Neural crest cell (in vitro differentiated cells): ENCODE measurements at regions not wholly inside any gene's neighbourhood (a gene's known extent, or its start where the extent isn't known, plus 50 kb on each side); places are given as distances from the start of the nearest gene placed in this dataset.
"Not testable (repeated sequence)": the region's sequence is repeated elsewhere in the genome, so short reads cannot be mapped to it uniquely, and the experiment has no call there.

Source experiments
- DNase-seq: peaks from one replicate; pipeline ENCODE4 v3.0.0; 2021; ENCODE audit warnings: low read depth, mixed read lengths, low spot score
- H3K27ac Mint-ChIP-seq: one replicate; pipeline ENCODE4 v1.8.0; 2021; ENCODE audit warnings: mild to moderate bottlenecking, mixed read lengths; ENCODE audit not compliant: unreplicated experiment
- H3K27me3 Mint-ChIP-seq: 2 replicates; pipeline ENCODE4 v1.8.0; 2021; ENCODE audit warnings: low read depth, mild to moderate bottlenecking, mixed read lengths
- H3K36me3 Mint-ChIP-seq: 2 replicates; pipeline ENCODE4 v1.8.0; 2021; ENCODE audit warnings: low read depth, mild to moderate bottlenecking, mixed read lengths
- H3K4me1 Mint-ChIP-seq: 2 replicates; pipeline ENCODE4 v1.8.0; 2021; ENCODE audit warnings: mixed read lengths
- H3K4me3 Mint-ChIP-seq: one replicate; pipeline ENCODE4 v1.8.0; 2021; ENCODE audit warnings: mild to moderate bottlenecking, mixed read lengths
- H3K9me3 Mint-ChIP-seq: 2 replicates; pipeline ENCODE4 v1.8.0; 2021; ENCODE audit warnings: mixed read lengths
- TF ChIP-seq, protein P1 (sequence below): fragments of 200-600 bp; sonication (generic); conservative IDR thresholded peaks from 2 replicates; pipeline ENCODE4 v1.5.0; 2021; ENCODE audit warnings: antibody characterized with exemption, mild to moderate bottlenecking

DNA sequence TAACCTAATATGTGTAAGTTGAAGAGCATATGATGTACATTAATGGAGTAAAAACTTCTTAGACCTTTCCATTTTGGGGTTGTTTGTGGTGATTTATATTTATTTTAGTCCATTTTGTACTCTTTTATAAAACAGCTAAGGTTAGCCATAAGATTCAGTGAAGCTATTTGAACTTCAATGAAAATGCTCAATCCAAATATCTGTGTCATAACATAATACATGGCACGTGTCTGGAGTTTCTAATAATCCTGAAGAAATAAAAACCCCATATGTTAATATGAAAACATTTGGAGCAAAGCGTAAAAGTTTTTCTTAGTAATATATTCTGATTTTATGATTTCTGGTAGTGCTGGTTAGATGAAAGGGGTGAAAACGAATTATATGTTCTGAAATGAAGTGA, 1729.7 kb downstream of the PCDH9 start:
- TF ChIP-seq, protein P1, sequence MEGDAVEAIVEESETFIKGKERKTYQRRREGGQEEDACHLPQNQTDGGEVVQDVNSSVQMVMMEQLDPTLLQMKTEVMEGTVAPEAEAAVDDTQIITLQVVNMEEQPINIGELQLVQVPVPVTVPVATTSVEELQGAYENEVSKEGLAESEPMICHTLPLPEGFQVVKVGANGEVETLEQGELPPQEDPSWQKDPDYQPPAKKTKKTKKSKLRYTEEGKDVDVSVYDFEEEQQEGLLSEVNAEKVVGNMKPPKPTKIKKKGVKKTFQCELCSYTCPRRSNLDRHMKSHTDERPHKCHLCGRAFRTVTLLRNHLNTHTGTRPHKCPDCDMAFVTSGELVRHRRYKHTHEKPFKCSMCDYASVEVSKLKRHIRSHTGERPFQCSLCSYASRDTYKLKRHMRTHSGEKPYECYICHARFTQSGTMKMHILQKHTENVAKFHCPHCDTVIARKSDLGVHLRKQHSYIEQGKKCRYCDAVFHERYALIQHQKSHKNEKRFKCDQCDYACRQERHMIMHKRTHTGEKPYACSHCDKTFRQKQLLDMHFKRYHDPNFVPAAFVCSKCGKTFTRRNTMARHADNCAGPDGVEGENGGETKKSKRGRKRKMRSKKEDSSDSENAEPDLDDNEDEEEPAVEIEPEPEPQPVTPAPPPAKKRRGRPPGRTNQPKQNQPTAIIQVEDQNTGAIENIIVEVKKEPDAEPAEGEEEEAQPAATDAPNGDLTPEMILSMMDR: no peak
- DNase-seq: no peak
- H3K27ac Mint-ChIP-seq: no peak overlapping the region
- no peaks in the 10 kb centered on the region for H3K9me3 Mint-ChIP-seq
- no peak overlapping the region for H3K4me3 Mint-ChIP-seq
- no peaks in the 10 kb centered on the region for H3K4me1 Mint-ChIP-seq
- no peaks in the 10 kb centered on the region for H3K27me3 Mint-ChIP-seq
- H3K36me3 Mint-ChIP-seq: no peaks in the 10 kb centered on the region

DNA sequence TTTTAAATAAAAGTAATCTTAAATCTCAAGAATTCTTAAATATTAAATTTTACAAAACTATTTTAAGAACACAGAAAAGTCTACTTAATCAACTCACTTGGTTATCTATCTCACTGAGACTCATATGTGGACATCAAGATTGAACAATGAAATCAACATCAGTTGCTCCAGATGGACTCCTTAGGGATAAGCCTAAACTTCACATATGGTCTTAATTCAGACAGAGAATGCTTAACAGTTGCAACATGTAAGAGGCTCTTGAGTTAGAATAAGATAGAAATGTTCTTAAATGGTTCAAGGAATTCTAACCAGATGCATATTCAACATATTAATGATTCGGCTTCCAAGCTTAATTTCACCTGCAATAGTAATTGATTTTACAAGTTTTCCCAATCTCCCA, 1730.9 kb downstream of the PCDH9 start:
- TF ChIP-seq, protein P1: no peak
- no peaks in the 10 kb centered on the region for H3K4me1 Mint-ChIP-seq
- no peaks in the 10 kb centered on the region for H3K27me3 Mint-ChIP-seq
- no peak overlapping the region for H3K27ac Mint-ChIP-seq
- DNase-seq: no peak
- H3K4me3 Mint-ChIP-seq: no peak overlapping the region
- H3K36me3 Mint-ChIP-seq: no peaks in the 10 kb centered on the region
- H3K9me3 Mint-ChIP-seq: no peaks in the 10 kb centered on the region

DNA sequence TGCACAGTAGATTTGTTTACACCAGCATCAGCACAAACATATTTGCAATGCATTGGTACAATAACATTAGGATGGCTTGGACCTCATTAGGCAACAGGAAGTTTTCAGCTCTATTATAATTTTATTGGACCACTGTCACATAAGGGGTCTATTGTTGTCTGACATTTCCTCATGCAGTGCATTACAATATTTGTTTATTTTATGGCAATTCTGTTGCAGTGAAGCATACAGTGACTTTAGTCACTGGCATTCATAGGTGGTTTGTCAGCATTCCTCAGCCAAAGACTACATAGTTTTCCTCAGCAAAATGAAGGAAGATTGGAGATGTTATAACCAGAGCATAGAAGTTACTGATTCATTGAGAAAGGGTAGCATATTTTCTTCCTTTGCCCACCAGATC, 1732.9 kb downstream of the PCDH9 start:
- TF ChIP-seq, protein P1: no peak
- Mint-ChIP-seq H3K27me3 (no peaks in the 10 kb centered on the region), H3K4me3 (no peak overlapping the region), H3K36me3 (no peaks in the 10 kb centered on the region), H3K4me1 (no peaks in the 10 kb centered on the region), H3K9me3 (no peaks in the 10 kb centered on the region), H3K27ac (no peak overlapping the region)
- no peak for DNase-seq

DNA sequence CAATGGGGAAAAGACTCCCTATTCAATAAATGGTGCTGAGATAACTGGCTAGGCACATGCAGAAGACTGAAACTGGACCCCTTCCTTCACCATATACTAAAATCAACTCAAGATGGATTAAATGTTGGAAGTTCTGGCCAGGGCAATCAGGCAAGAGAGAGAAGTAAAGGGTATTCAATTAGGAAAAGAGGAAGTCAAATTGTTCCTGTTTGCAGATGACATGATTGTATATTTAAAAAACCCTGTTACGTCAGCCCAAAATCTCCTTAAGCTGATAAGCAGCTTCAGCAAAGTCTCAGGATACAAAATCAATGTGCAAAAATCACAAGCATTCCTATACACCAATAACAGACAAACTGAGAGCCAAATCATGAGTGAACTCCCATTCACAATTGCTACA, 1739.4 kb downstream of the PCDH9 start:
- H3K4me3 Mint-ChIP-seq, H3K27me3 Mint-ChIP-seq, H3K36me3 Mint-ChIP-seq, DNase-seq, H3K27ac Mint-ChIP-seq, H3K4me1 Mint-ChIP-seq, H3K9me3 Mint-ChIP-seq: not testable (repeated sequence)

DNA sequence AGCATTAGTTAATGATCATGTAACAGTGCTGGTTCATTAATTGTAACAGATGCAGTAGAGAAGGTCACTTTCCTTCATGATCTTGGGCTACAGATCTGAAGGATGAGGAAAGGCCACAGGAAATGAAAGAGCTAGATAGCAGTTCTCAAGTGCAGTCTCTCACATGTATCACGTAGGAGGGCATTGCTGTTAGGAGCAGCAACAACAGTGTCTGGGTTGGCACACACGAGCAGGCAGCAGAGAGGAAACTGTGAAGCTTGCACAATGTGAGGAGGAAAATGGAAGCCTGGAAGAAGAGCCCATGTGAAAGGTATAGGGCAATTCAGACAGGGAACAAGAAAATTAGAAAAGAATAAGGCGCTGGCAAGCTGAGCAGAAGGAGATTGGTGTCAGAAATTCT, 1741.5 kb downstream of the PCDH9 start:
- TF ChIP-seq, protein P1: no peak
- no peak overlapping the region for H3K4me3 Mint-ChIP-seq
- H3K36me3 Mint-ChIP-seq: no peaks in the 10 kb centered on the region
- no peak for DNase-seq
- peaks cover 5% of the 10 kb centered on the region for H3K9me3 Mint-ChIP-seq
- H3K27ac Mint-ChIP-seq: no peak overlapping the region
- no peaks in the 10 kb centered on the region for H3K4me1 Mint-ChIP-seq
- no peaks in the 10 kb centered on the region for H3K27me3 Mint-ChIP-seq

DNA sequence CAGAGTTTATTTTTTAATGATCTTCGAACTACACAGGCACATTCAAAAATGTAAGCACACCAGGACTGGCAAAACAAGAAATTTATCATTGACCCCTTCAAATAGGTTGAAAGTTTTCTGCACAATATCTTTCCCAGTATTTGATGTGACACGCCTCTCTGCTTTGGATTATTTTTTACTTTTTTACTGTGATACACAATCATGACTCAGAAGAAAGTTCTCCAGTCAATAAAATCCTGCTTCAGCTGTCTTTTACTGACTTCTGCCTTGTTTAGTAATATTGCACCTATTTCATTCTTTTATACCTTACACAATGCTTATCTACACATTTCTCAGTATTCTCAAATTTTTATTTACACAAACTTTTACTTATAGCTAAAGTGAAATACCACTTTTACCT, 1750.4 kb downstream of the PCDH9 start:
- Mint-ChIP-seq H3K4me1 (no peaks in the 10 kb centered on the region), H3K9me3 (peaks cover 10% of the 10 kb centered on the region), H3K4me3 (no peak overlapping the region), H3K27me3 (no peaks in the 10 kb centered on the region), H3K36me3 (no peaks in the 10 kb centered on the region), H3K27ac (no peak overlapping the region)
- TF ChIP-seq, protein P1: no peak
- no peak for DNase-seq
